ENCODE measurements at regions not wholly inside any gene's neighbourhood (a gene's known extent, or its start where the extent isn't known, plus 50 kb on each side); places are given as distances from the start of the nearest gene placed in this dataset.
"Not testable (repeated sequence)": the region's sequence is repeated elsewhere in the genome, so short reads cannot be mapped to it uniquely, and the experiment has no call there.

- H3K27me3 ChIP-seq (replicated peaks; ENCODE audit: insufficient read depth, low read depth, low read length, poor library complexity); H3K4me1 ChIP-seq (ENCODE audit: insufficient read depth, low read length, poor library complexity, severe bottlenecking); POLR2A ChIA-PET (ENCODE audit: low non-redundant PET); H3K9me3 ChIP-seq (ENCODE audit: low read depth, low read length, poor library complexity, severe bottlenecking); CTCF ChIA-PET; BruUV-seq (replicated peaks); H3K4me3 ChIP-seq (ENCODE audit: low read depth, low read length, poor library complexity, severe bottlenecking); H3K36me3 ChIP-seq (ENCODE audit: insufficient read depth, low read length, poor library complexity, severe bottlenecking); intact Hi-C loops (cut with micrococcal nuclease; ENCODE audit: unreplicated experiment); DNase-seq (ENCODE audit: low spot score); H3K27ac ChIP-seq (ENCODE audit: low read depth, low read length, poor library complexity, severe bottlenecking): not testable (repeated sequence)
Measured at GRCh38 chr13:52298079-52298661, 107.8 kb downstream of the THSD1 start.

- CTCF ChIA-PET; H3K27ac ChIP-seq (ENCODE audit: low read depth, low read length, poor library complexity, severe bottlenecking); DNase-seq (ENCODE audit: low spot score); H3K4me1 ChIP-seq (ENCODE audit: insufficient read depth, low read length, poor library complexity, severe bottlenecking); H3K27me3 ChIP-seq (replicated peaks; ENCODE audit: insufficient read depth, low read depth, low read length, poor library complexity); intact Hi-C loops (cut with micrococcal nuclease; ENCODE audit: unreplicated experiment); H3K9me3 ChIP-seq (ENCODE audit: low read depth, low read length, poor library complexity, severe bottlenecking); POLR2A ChIA-PET (ENCODE audit: low non-redundant PET); BruUV-seq (replicated peaks); H3K36me3 ChIP-seq (ENCODE audit: insufficient read depth, low read length, poor library complexity, severe bottlenecking); H3K4me3 ChIP-seq (ENCODE audit: low read depth, low read length, poor library complexity, severe bottlenecking): not testable (repeated sequence)
Measured at GRCh38 chr13:52288891-52289290, 117.1 kb downstream of the THSD1 start.

- H3K27ac ChIP-seq (ENCODE audit: low read depth, low read length, poor library complexity, severe bottlenecking); H3K36me3 ChIP-seq (ENCODE audit: insufficient read depth, low read length, poor library complexity, severe bottlenecking); H3K4me3 ChIP-seq (ENCODE audit: low read depth, low read length, poor library complexity, severe bottlenecking); intact Hi-C loops (cut with micrococcal nuclease; ENCODE audit: unreplicated experiment); DNase-seq (ENCODE audit: low spot score); CTCF ChIA-PET; H3K9me3 ChIP-seq (ENCODE audit: low read depth, low read length, poor library complexity, severe bottlenecking); H3K27me3 ChIP-seq (replicated peaks; ENCODE audit: insufficient read depth, low read depth, low read length, poor library complexity); BruUV-seq (replicated peaks); H3K4me1 ChIP-seq (ENCODE audit: insufficient read depth, low read length, poor library complexity, severe bottlenecking); POLR2A ChIA-PET (ENCODE audit: low non-redundant PET): not testable (repeated sequence)
Measured at GRCh38 chr13:52281387-52281786, 122.0 kb upstream of the NEK3 start.

GRCh38 chr13:52279408-52279807 is 120.0 kb upstream of the NEK3 start:
- CTCF ChIA-PET; H3K4me1 ChIP-seq (ENCODE audit: insufficient read depth, low read length, poor library complexity, severe bottlenecking); POLR2A ChIA-PET (ENCODE audit: low non-redundant PET); H3K36me3 ChIP-seq (ENCODE audit: insufficient read depth, low read length, poor library complexity, severe bottlenecking); H3K27me3 ChIP-seq (replicated peaks; ENCODE audit: insufficient read depth, low read depth, low read length, poor library complexity); H3K4me3 ChIP-seq (ENCODE audit: low read depth, low read length, poor library complexity, severe bottlenecking); DNase-seq (ENCODE audit: low spot score); intact Hi-C loops (cut with micrococcal nuclease; ENCODE audit: unreplicated experiment); H3K9me3 ChIP-seq (ENCODE audit: low read depth, low read length, poor library complexity, severe bottlenecking); H3K27ac ChIP-seq (ENCODE audit: low read depth, low read length, poor library complexity, severe bottlenecking); BruUV-seq (replicated peaks): not testable (repeated sequence)

GRCh38 chr13:52254299-52254698 is 94.9 kb upstream of the NEK3 start:
- H3K36me3 ChIP-seq (ENCODE audit: insufficient read depth, low read length, poor library complexity, severe bottlenecking); intact Hi-C loops (cut with micrococcal nuclease; ENCODE audit: unreplicated experiment); CTCF ChIA-PET; H3K4me1 ChIP-seq (ENCODE audit: insufficient read depth, low read length, poor library complexity, severe bottlenecking); DNase-seq (ENCODE audit: low spot score); POLR2A ChIA-PET (ENCODE audit: low non-redundant PET); H3K9me3 ChIP-seq (ENCODE audit: low read depth, low read length, poor library complexity, severe bottlenecking); H3K27me3 ChIP-seq (replicated peaks; ENCODE audit: insufficient read depth, low read depth, low read length, poor library complexity); BruUV-seq (replicated peaks); H3K4me3 ChIP-seq (ENCODE audit: low read depth, low read length, poor library complexity, severe bottlenecking); H3K27ac ChIP-seq (ENCODE audit: low read depth, low read length, poor library complexity, severe bottlenecking): not testable (repeated sequence)

GRCh38 chr13:52240752-52241151 is 81.4 kb upstream of the NEK3 start:
- H3K9me3 ChIP-seq (ENCODE audit: low read depth, low read length, poor library complexity, severe bottlenecking); BruUV-seq (replicated peaks); H3K27ac ChIP-seq (ENCODE audit: low read depth, low read length, poor library complexity, severe bottlenecking); H3K27me3 ChIP-seq (replicated peaks; ENCODE audit: insufficient read depth, low read depth, low read length, poor library complexity); intact Hi-C loops (cut with micrococcal nuclease; ENCODE audit: unreplicated experiment); H3K4me1 ChIP-seq (ENCODE audit: insufficient read depth, low read length, poor library complexity, severe bottlenecking); H3K36me3 ChIP-seq (ENCODE audit: insufficient read depth, low read length, poor library complexity, severe bottlenecking); POLR2A ChIA-PET (ENCODE audit: low non-redundant PET); CTCF ChIA-PET; H3K4me3 ChIP-seq (ENCODE audit: low read depth, low read length, poor library complexity, severe bottlenecking); DNase-seq (ENCODE audit: low spot score): not testable (repeated sequence)
